SK-N-SH (cell line): ENCODE measurements at regions not wholly inside any gene's neighbourhood (a gene's known extent, or its start where the extent isn't known, plus 50 kb on each side); places are given as distances from the start of the nearest gene placed in this dataset.

ENCODE experiments used
- CTCF ChIA-PET: fragments of 300-600, 350-600 bp; formaldehyde crosslinking; extraction: SDS; loops from one replicate; lab custom pipeline; 2021; lab: Yijun Ruan, JAX
- POLR2A ChIA-PET: fragments of 350-600 bp; sonication (Branson Sonifier 250); formaldehyde crosslinking; extraction: SDS; loops from one replicate; lab custom pipeline; 2020; ENCODE audit warnings: antibody characterized with exemption, inconsistent platforms; lab: Yijun Ruan, JAX
- DNase-seq: peaks from one replicate; pipeline ENCODE4 v3.0.0; 2012
- H2AFZ ChIP-seq: fragments of 200-600 bp; sonication (generic); 2 replicates; pipeline ENCODE4 v1.8.1; 2016; ENCODE audit warnings: antibody characterized with exemption, mild to moderate bottlenecking, low read depth
- H3F3A ChIP-seq: fragments of 200-600 bp; sonication (generic); replicated peaks from 2 replicates; pipeline ENCODE3; 2016; ENCODE audit warnings: antibody characterized with exemption, mild to moderate bottlenecking; ENCODE audit not compliant: insufficient read depth
- H3K27ac ChIP-seq, 2 experiments: fragments of 200-500 bp in 1 of 2; fragments of 200-600 bp in 1 of 2; sonication (Bioruptor generic) in 1 of 2; sonication (generic), shearing (Covaris generic) in 1 of 2; 2 replicates each; pipeline versions ENCODE4 v1.5.1 to v1.6.1; 2014 to 2016; ENCODE audit warnings: low read depth in 2 of 2, inconsistent platforms in 1 of 2, low read length in 1 of 2, mild to moderate bottlenecking in 1 of 2, mixed read lengths in 1 of 2
- H3K27me3 ChIP-seq: fragments of 200-600 bp; sonication (generic), shearing (Covaris generic); 2 replicates; pipeline ENCODE4 v1.6.1; 2016; ENCODE audit warnings: mixed run types; ENCODE audit not compliant: insufficient read depth
- H3K36me3 ChIP-seq, 2 experiments: fragments of 200-500 bp in 1 of 2; fragments of 200-600 bp in 1 of 2; sonication (Bioruptor generic) in 1 of 2; sonication (generic) in 1 of 2; replicated peaks in 1 of 2; 2 replicates each; pipeline versions ENCODE3 to v1.5.1; 2014 to 2016; ENCODE audit warnings: low read length in 1 of 2, mild to moderate bottlenecking in 1 of 2; ENCODE audit not compliant: insufficient read depth in 2 of 2, control insufficient read depth in 1 of 2
- H3K4me1 ChIP-seq, 2 experiments: fragments of 200-500 bp in 1 of 2; fragments of 200-600 bp in 1 of 2; sonication (Bioruptor generic) in 1 of 2; sonication (generic), shearing (Covaris generic) in 1 of 2; 2 replicates each; pipeline versions ENCODE4 v1.5.1 to v1.6.1; 2014 to 2016; ENCODE audit warnings: low read depth in 1 of 2, low read length in 1 of 2, mixed run types in 1 of 2; ENCODE audit not compliant: insufficient read depth in 2 of 2, control insufficient read depth in 1 of 2
- H3K4me2 ChIP-seq: fragments of 200-600 bp; sonication (generic), shearing (Covaris generic); 2 replicates; pipeline ENCODE4 v1.6.1; 2017; ENCODE audit warnings: mixed run types
- H3K4me3 ChIP-seq, 2 experiments: fragments of 200-500 bp in 1 of 2; fragments of 200-600 bp in 1 of 2; sonication (Bioruptor generic) in 1 of 2; sonication (generic), shearing (Covaris generic) in 1 of 2; 2 replicates each; pipeline versions ENCODE4 v1.5.1 to v1.8.1; 2014 to 2016; ENCODE audit warnings: low read depth in 2 of 2, inconsistent platforms in 1 of 2, low read length in 1 of 2, mild to moderate bottlenecking in 1 of 2, mixed read lengths in 1 of 2, moderate library complexity in 1 of 2
- H3K79me2 ChIP-seq: fragments of 200-600 bp; sonication (generic); 2 replicates; pipeline ENCODE4 v1.8.1; 2017; ENCODE audit warnings: mild to moderate bottlenecking; ENCODE audit not compliant: insufficient read depth
- H3K9ac ChIP-seq: fragments of 200-600 bp; sonication (generic); 2 replicates; pipeline ENCODE4 v1.6.1; 2017; ENCODE audit warnings: mixed run types
- H3K9me2 ChIP-seq: fragments of 200-600 bp; sonication (generic); 2 replicates; pipeline ENCODE4 v1.6.1; 2017; ENCODE audit warnings: mixed run types
- H3K9me3 ChIP-seq: fragments of 200-600 bp; sonication (generic); 2 replicates; pipeline ENCODE4 v1.6.1; 2017; ENCODE audit warnings: mixed run types, mild to moderate bottlenecking, moderate library complexity
- H4K20me1 ChIP-seq: fragments of 200-600 bp; sonication (generic); 2 replicates; pipeline ENCODE4 v1.6.1; 2017; ENCODE audit warnings: mild to moderate bottlenecking, mixed run types; ENCODE audit not compliant: insufficient read depth
- FOSL2 ChIP-seq: IDR thresholded peaks from 2 replicates; pipeline ENCODE4 v1.4.0; 2012; ENCODE audit warnings: low read depth, mild to moderate bottlenecking, moderate library complexity, borderline replicate concordance
- GABPA ChIP-seq: IDR thresholded peaks from 2 replicates; pipeline ENCODE4 v1.4.0; 2012; ENCODE audit warnings: low read depth, mild to moderate bottlenecking
- GATA2 ChIP-seq: sonication (generic); formaldehyde crosslinking; IDR thresholded peaks from 2 replicates; pipeline ENCODE4 v1.5.0; 2020; ENCODE audit warnings: mild to moderate bottlenecking, missing genetic modification reagents
- MAX ChIP-seq: IDR thresholded peaks from 2 replicates; pipeline ENCODE4 v1.4.0; 2012; ENCODE audit warnings: low read depth
- NFIC ChIP-seq: IDR thresholded peaks from 2 replicates; pipeline ENCODE4 v1.4.0; 2012; ENCODE audit warnings: borderline replicate concordance
- NRF1 ChIP-seq: IDR thresholded peaks from 2 replicates; pipeline ENCODE4 v1.6.1; 2012; ENCODE audit warnings: low read depth, mild to moderate bottlenecking, low read length
- POLR2AphosphoS5 ChIP-seq: IDR thresholded peaks from 2 replicates; pipeline ENCODE4 v1.6.1; 2012; ENCODE audit warnings: low read depth, low read length
- RFX5 ChIP-seq: IDR thresholded peaks from 2 replicates; pipeline ENCODE4 v1.6.1; 2012; ENCODE audit warnings: mild to moderate bottlenecking, improper control_type of control experiment, low read length
- SIN3A ChIP-seq: IDR thresholded peaks from 2 replicates; pipeline ENCODE4 v1.6.1; 2012; ENCODE audit warnings: low read depth, mild to moderate bottlenecking, low read length, moderate library complexity, borderline replicate concordance
- TCF12 ChIP-seq: IDR thresholded peaks from 2 replicates; pipeline ENCODE4 v1.4.0; 2012
- USF1 ChIP-seq: IDR thresholded peaks from 2 replicates; pipeline ENCODE4 v1.4.0; 2012; ENCODE audit warnings: low read depth, borderline replicate concordance
- USF2 ChIP-seq: fragments of 150-350 bp; IDR thresholded peaks from 2 replicates; pipeline ENCODE4 v1.6.1; 2017; ENCODE audit warnings: antibody characterized with exemption, low read length, low read depth, borderline replicate concordance
- YY1 ChIP-seq: IDR thresholded peaks from 2 replicates; pipeline ENCODE4 v1.4.0; 2012; ENCODE audit warnings: low read depth, mild to moderate bottlenecking
- WGBS: methylation state at CpG from one replicate; pipeline ENCODE4 v1.1.6; 2017; ENCODE audit warnings: low lambda C conversion rate; 5-methylcytosine and 5-hydroxymethylcytosine counted together
- TF ChIP-seq, protein P1 (sequence below): IDR thresholded peaks from 2 replicates; pipeline ENCODE4 v1.6.1; 2012; ENCODE audit warnings: mild to moderate bottlenecking, low read depth, low read length, moderate library complexity

DNA sequence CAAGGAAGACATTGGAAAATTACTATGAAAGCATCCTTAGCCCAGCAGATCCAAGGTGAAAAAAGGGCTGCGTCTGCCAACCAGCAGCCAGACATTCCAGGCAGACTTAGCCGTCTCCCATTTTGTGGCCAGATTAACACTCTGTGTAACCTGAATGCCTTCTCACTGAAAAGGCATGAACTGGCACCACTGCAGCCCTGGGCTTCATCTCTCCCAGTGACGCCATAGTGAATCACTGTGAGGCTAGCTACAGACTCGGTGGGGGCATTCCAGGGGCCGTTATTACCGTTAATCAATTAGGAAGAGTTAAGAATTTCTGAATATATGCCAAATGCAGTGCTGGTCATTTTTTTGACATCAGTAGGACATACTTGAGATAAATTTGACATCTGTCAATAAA is 627.4 kb downstream of the LMO4 start (continued):
- TF ChIP-seq, protein P1, sequence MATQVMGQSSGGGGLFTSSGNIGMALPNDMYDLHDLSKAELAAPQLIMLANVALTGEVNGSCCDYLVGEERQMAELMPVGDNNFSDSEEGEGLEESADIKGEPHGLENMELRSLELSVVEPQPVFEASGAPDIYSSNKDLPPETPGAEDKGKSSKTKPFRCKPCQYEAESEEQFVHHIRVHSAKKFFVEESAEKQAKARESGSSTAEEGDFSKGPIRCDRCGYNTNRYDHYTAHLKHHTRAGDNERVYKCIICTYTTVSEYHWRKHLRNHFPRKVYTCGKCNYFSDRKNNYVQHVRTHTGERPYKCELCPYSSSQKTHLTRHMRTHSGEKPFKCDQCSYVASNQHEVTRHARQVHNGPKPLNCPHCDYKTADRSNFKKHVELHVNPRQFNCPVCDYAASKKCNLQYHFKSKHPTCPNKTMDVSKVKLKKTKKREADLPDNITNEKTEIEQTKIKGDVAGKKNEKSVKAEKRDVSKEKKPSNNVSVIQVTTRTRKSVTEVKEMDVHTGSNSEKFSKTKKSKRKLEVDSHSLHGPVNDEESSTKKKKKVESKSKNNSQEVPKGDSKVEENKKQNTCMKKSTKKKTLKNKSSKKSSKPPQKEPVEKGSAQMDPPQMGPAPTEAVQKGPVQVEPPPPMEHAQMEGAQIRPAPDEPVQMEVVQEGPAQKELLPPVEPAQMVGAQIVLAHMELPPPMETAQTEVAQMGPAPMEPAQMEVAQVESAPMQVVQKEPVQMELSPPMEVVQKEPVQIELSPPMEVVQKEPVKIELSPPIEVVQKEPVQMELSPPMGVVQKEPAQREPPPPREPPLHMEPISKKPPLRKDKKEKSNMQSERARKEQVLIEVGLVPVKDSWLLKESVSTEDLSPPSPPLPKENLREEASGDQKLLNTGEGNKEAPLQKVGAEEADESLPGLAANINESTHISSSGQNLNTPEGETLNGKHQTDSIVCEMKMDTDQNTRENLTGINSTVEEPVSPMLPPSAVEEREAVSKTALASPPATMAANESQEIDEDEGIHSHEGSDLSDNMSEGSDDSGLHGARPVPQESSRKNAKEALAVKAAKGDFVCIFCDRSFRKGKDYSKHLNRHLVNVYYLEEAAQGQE = peak; percentile 47; the same call in 1 of the 2 replicates
- TF ChIP-seq SIN3A (0 out of 2 replicates have a peak, but pooled peaks have one; percentile 16), NFIC (peak; percentile 97), GATA2 (CRISPR knock-in tag) (no peak), YY1 (peak; percentile 77; the same call in 1 of the 2 replicates)

GRCh38 chr1:87956750-87957149 is 628.1 kb downstream of the LMO4 start:
- peak overlapping the region; percentile 16; the same call in 1 of the 2 replicates for H3K4me2 ChIP-seq
- POLR2A ChIA-PET = no interaction called here
- no peak for TF ChIP-seq USF2
- TF ChIP-seq FOSL2 = no peak
- TF ChIP-seq TCF12 = peak; percentile 35; the same call in 1 of the 2 replicates
- TF ChIP-seq, all 33 proteins: peak for 1
- peaks cover 21% of the 10 kb centered on the region for H3F3A ChIP-seq
- H3K9me3 ChIP-seq = no peaks in the 10 kb centered on the region
- no peak overlapping the region for H2AFZ ChIP-seq
- no peak overlapping the region for H3K9ac ChIP-seq
- no peak overlapping the region for H3K4me3 ChIP-seq
- no peaks in the 10 kb centered on the region for H4K20me1 ChIP-seq
- peak overlapping the region; percentile 64 to 80; a peak in 3 of 4 replicates for H3K27ac ChIP-seq
- no peaks in the 10 kb centered on the region for H3K79me2 ChIP-seq
- WGBS = 68% methylated on average over 1 of the region's 1 CpG
- DNase-seq = no peak
- CTCF ChIA-PET = interaction anchor here (0.8 kb wide), 1 partner anchor 663 kb away, joined by 3 read pairs; no protein-coding TSS in a partner anchor
- H3K9me2 ChIP-seq = no peaks in the 10 kb centered on the region
- no peaks in the 10 kb centered on the region for H3K27me3 ChIP-seq
- H3K36me3 ChIP-seq = no peaks in the 10 kb centered on the region
- peaks cover 0 to 26% of the 10 kb centered on the region in 2 experiments; a peak in 2 of 4 replicates for H3K4me1 ChIP-seq

DNA sequence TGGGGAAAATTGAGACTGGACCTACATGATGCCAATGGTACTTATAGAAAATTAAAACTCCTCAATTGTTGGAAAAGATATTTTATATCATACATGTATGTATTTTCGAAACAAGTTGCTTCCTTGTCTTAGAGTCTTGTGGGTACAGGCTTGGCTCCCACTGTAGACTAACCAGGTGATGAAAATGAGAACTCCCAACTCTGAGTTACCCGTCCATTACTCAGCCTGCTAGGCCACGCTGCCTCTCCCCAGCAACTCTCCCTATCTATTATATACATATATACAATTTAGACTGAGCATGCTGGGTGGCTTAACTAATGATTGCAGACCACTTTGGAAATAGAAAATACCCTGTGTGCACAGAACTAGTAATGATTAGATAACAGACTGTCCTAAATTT is 628.7 kb downstream of the LMO4 start:
- H3K79me2 ChIP-seq = no peaks in the 10 kb centered on the region
- ChIA-PET CTCF (interaction anchor here (0.8 kb wide), 1 partner anchor 664 kb away, joined by 3 read pairs; no protein-coding TSS in a partner anchor), POLR2A (no interaction called here)
- H3K27me3 ChIP-seq = no peaks in the 10 kb centered on the region
- no peak overlapping the region for H3K4me3 ChIP-seq
- no peak overlapping the region for H2AFZ ChIP-seq
- no peaks in the 10 kb centered on the region for H4K20me1 ChIP-seq
- H3K9me2 ChIP-seq = no peaks in the 10 kb centered on the region
- H3K4me1 ChIP-seq = peaks cover 0 to 22% of the 10 kb centered on the region in 2 experiments; a peak in 2 of 4 replicates
- DNase-seq = no peak
- H3K4me2 ChIP-seq = no peak overlapping the region
- no peaks in the 10 kb centered on the region for H3K36me3 ChIP-seq
- peak overlapping the region; percentile 64 to 80; a peak in 2 of 4 replicates for H3K27ac ChIP-seq
- H3K9me3 ChIP-seq = no peaks in the 10 kb centered on the region
- WGBS = 84% methylated on average over 3 of the region's 3 CpGs
- H3K9ac ChIP-seq = no peak overlapping the region
- peaks cover 15% of the 10 kb centered on the region for H3F3A ChIP-seq
- no peak for TF ChIP-seq USF2
- TF ChIP-seq SIN3A = no peak
- TF ChIP-seq RFX5 = no peak
- no peak for TF ChIP-seq MAX
- no peak for TF ChIP-seq NRF1
- no peak for TF ChIP-seq POLR2AphosphoS5
- no peak for TF ChIP-seq YY1
- TF ChIP-seq GABPA = no peak
- no peak for TF ChIP-seq USF1
- TF ChIP-seq, all 33 proteins: peak for 0
